CD1c-positive myeloid dendritic cell (primary cell): ENCODE measurements at regions not wholly inside any gene's neighbourhood (a gene's known extent, or its start where the extent isn't known, plus 50 kb on each side); places are given as distances from the start of the nearest gene placed in this dataset.
"Not testable (repeated sequence)": the region's sequence is repeated elsewhere in the genome, so short reads cannot be mapped to it uniquely, and the experiment has no call there.

Experiments used
- DNase-seq: peaks from one replicate; pipeline ENCODE4 v3.0.0-alpha.2; 2016; ENCODE audit errors: extremely low spot score

- no peak for DNase-seq
Measured at GRCh38 chr20:53773792-53774401, 180.3 kb upstream of the ZNF217 start.

GRCh38 chr20:53773066-53773791, 179.6 kb upstream of the ZNF217 start:
- DNase-seq = not testable (repeated sequence)

GRCh38 chr20:53769041-53769440, 175.4 kb upstream of the ZNF217 start:
- no peak for DNase-seq

GRCh38 chr20:53768329-53768728, 174.7 kb upstream of the ZNF217 start:
- DNase-seq = no peak

- no peak for DNase-seq
Measured at GRCh38 chr20:53767206-53767930, 173.7 kb upstream of the ZNF217 start.

GRCh38 chr20:53764415-53764800, 170.8 kb upstream of the ZNF217 start:
- DNase-seq = no peak

- DNase-seq = no peak
Measured at GRCh38 chr20:53763707-53764414, 170.2 kb upstream of the ZNF217 start.

- not testable (repeated sequence) for DNase-seq
Measured at GRCh38 chr20:53762423-53762798, 168.8 kb upstream of the ZNF217 start.

- peak; percentile 55 for DNase-seq
Measured at GRCh38 chr20:53760025-53760441, 166.4 kb upstream of the ZNF217 start.

GRCh38 chr20:53757472-53757913, 163.9 kb upstream of the ZNF217 start:
- DNase-seq = no peak

GRCh38 chr20:53755733-53756531, 162.3 kb upstream of the ZNF217 start:
- DNase-seq = no peak

- DNase-seq = no peak
Measured at GRCh38 chr20:53753880-53754459, 160.3 kb upstream of the ZNF217 start.

GRCh38 chr20:53752971-53753879, 159.6 kb upstream of the ZNF217 start:
- no peak for DNase-seq

GRCh38 chr20:53752583-53752970, 158.9 kb upstream of the ZNF217 start:
- no peak for DNase-seq

GRCh38 chr20:53751620-53752318, 158.1 kb upstream of the ZNF217 start:
- no peak for DNase-seq

- peak; percentile 85 for DNase-seq
Measured at GRCh38 chr20:53750827-53751619, 157.4 kb upstream of the ZNF217 start.

- DNase-seq = no peak
Measured at GRCh38 chr20:53749499-53749898, 155.9 kb upstream of the ZNF217 start.

- DNase-seq = no peak
Measured at GRCh38 chr20:53748821-53749421, 155.3 kb upstream of the ZNF217 start.
